HG03025 (cell line): ENCODE measurements at regions not wholly inside any gene's neighbourhood (a gene's known extent, or its start where the extent isn't known, plus 50 kb on each side); places are given as distances from the start of the nearest gene placed in this dataset.

Source experiments
- ATAC-seq: cut with Tn5 transposase; IDR thresholded peaks from one replicate; pipeline ENCODE4 v1.9.1; 2021; ENCODE audit warnings: mild to moderate bottlenecking, moderate library complexity; ENCODE audit not compliant: unreplicated experiment, low FRiP score

DNA sequence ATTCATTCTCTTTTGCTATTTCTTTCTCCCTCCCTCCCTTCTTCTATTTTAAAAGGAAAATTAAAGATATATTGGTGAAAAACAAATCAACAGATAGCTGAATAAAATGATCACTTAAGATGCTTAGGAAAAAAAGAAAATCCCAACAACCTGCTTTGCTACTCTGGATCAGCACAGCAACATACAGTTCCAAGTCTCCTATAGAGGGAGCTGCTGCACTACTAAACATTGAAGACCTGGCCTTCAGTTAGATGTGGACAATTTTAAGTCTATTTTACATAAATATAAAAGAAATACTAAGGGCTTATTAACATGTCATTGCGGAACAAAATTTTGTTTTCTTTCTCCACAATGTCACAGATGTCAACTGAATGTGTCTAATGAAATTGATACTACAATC, 226.4 kb downstream of the MAGEB5 start:
- ATAC-seq = no peak

DNA sequence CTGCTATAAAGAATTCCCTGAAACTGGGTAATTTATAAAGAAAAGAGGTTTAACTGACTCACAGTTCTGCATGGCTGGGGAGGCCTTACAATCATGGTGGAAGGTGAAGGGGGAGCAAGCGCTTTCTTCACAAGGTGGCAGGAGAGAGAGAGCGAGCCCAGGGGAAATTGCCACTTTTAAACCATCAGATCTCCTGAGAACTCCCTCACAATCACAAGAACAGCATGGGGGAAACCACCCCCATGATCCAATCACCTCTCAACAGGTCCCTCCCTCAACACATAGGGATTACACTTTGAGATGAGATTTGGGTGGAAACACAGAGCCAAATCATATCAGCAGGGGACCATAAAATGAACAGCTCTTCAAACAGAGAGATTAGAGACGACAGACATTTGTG, 198.6 kb downstream of the MAGEB5 start:
- ATAC-seq = no peak

DNA sequence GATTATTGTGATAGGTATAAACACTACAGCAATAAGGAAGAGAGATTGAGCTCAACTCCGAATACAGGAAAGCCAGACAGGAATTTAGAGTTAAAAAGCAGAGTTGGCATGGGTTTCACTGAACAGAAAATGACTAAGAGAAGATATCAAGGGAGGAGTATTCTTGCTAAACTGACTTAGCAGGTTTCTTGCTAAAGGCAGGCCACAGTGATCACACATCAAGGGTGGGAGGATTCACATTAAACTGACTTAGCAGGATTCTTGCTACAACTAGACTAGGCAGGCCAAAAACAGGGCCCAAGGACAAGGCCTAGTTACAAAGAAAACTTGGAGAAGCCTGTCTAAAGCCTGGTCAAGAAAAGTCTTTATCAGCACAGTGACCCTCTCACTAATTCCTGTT, 195.1 kb downstream of the MAGEB5 start:
- no peak for ATAC-seq

DNA sequence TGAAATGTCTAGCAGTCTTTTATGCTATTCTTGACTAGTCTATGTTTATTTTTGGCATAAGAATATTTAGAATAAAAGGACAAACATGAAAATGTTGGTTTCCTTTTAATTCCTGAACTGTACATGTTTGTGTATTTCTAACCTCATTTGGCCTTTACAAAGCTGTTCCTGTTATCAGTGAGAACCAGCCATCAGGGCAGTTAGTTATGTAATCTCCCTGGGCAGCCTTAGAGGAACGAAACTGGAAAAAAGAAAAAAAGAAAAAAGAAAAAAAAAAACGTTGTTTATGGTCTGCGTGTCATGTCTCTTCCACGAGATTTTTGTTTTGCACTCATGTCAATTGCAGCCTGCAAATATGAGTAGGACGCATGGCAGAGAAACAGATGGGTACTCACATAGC, 193.7 kb downstream of the MAGEB5 start:
- ATAC-seq = no peak

DNA sequence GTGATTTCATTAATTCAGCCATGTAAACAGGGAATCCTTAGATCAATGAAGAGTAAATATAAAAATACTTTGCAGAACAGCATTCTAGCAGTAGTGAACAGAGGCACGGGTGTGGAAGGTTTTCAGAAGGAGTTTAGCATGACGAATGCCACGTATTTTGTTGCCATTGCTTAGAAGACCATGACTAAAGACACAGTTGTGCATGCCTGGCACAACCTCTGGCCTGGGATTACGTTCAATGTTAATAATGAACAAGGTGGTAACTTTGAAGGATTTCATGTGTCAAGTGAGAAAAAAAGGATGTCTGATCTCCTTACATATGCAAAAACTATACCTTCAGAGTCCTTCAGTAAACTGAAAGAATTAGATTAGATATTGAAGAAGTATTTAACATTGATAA, 171.9 kb downstream of the MAGEB5 start:
- no peak for ATAC-seq

DNA sequence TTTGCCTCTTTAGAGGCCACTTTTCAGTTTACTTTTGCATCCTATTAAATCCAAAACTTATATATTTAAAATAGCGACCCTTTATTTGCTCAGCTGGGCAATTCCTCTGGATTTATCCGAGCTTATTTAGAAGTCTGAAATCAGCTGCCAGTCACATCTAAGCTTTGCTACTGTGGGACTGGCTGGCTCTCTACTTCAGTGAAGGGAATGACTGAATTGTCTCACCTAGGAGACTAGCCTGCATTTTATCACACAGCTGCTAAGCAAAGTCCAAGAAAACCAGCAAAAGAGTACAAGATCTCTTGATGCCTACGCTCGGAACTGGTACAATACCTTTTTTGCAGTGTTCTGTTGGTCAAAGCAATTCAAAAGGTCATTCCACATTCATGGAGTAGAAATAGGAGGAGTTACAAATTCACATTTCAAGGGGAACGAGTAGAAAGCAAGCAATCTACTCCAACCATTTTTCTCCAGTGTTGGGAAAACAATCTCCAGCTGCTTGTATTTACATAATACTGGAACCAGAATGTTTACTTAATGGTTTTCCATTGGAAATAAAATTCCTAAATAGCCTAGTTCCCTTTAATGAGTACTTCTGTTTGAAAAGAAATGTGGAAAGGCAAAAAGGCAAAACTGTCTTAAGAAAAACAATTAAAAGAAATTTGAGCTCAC, 160.2 kb downstream of the MAGEB5 start:
- no peak for ATAC-seq

DNA sequence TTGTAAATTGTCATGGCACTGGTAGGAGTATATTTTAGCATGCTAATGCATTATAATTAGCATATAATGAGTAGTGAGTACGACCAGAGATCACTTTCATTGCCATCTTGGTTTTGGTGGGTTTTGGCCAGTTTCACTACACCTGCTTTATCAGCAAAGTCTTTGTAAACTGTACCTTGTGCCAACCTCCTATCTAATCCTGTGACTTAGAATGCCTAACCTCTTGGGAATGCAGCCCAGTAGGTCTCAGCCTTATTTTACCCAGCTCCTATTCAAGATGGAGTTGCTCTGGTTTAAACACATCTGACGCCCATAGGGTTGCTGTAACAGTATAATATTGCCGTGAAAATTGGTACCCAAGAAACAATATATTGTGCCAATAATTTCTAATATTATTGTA, 159.4 kb downstream of the MAGEB5 start:
- no peak for ATAC-seq

DNA sequence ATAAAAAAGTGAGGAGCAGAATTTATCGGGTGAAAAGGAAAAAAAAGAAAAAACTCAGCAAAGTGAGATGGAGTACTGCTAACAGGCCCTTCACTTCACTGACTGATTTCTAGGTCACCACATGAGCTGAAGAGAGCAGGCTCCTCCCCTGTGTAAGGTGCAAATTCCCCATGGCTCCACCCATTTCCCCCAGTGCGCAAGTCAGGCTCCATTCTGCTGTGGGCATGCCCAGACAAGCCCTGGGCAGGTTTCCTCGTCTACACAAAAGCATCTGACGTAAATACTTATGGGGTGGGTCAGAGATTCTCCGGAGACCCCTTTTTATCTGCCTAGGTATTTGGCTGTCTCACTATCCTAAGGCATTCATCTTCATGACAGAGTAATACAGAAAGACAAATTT, 157.9 kb downstream of the MAGEB5 start:
- ATAC-seq = no peak

DNA sequence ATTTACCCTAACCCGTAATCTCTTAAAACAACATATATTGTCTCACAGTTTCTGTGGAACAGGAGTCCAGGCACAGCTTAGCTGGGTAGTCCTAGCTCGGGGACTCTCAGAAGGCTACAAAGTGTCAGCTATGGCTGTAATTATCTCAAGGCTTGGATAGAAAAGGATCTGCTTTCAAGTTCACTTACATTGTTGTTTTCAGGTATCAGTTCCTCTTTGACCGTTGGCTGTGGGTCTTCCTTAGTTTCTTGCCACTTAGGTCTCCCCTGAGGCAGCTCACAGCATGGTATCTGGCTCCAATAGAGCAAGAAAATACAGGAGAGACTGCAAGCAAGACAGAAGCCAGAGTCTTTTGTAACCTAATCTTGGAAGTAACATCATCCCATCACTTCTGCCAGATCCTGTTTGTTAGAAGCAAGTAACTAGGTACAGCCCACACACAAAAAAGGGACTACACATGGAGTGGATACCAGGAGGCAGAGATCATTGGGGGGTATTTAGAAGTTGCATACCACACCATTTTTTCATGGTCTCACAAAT, 137.0 kb downstream of the MAGEB5 start:
- ATAC-seq = no peak

DNA sequence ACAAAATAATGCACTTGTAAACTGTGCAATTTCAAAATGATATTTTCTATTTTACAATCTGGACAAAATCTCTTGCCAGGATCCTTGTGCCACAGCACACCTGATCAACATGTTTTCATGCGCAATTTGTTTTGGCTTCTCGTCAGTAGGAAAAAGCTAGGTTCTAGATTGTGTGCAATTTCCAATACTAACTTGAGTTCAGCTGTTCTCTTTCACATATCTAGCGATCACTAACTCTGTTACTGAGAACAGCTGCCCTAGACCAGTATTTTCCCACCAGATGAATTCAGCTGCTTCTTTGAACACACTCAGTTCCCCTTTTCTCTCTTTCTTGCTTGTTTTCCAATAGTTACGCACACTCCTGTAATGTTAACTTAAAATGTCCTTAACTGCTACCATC, 131.2 kb downstream of the MAGEB5 start:
- no peak for ATAC-seq

DNA sequence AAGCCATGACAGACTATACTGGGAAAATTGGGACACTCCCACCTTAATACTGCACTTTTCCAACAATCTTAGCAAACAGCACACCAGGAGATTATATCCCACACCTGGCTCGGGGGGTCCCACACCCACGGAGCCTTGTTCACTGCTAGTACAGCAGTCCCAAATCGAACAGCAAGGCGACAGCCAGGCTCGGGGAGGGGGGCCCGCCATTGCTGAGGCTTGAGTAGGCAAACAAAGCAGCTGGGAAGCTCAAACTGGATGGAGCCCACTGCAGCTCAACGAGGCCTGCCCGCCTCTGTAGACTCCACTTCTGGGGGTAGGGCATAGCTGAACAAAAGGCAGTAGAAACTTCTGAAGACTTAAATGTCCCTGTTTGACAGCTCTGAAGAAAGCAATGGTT, 118.3 kb downstream of the MAGEB5 start:
- ATAC-seq = no peak

DNA sequence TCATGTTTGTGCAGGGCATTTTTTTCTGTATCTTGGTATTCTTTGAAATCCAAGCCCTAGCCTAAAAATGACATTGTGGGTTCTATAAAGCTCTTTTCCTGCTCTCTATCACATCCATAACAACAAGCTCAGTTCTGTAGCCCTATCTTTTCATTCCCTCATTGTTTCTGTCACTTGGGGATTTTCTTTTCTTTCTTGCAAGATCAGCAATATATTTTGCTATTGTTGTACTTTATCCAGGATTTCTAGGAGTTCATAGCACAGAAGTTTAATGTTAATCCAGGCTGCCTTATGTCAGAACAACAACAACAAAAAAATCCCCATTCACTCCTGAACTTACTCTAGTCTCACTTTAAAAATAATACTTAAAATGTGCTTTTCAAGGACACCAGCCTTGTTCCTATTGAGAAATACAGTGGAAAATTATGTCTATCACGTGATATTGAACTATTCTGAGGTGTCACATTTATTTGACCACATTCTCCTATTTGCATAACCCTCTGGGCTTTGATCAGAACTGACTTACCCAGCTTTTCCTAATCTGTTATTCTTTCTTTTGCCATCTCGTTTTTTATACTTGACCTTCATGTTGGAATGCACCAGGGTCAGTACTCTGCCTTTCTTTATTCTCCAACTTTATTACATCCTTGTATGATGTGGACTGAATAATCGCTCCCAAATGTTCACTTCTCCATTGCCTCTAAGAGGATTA, 112.8 kb downstream of the MAGEB5 start:
- no peak for ATAC-seq

DNA sequence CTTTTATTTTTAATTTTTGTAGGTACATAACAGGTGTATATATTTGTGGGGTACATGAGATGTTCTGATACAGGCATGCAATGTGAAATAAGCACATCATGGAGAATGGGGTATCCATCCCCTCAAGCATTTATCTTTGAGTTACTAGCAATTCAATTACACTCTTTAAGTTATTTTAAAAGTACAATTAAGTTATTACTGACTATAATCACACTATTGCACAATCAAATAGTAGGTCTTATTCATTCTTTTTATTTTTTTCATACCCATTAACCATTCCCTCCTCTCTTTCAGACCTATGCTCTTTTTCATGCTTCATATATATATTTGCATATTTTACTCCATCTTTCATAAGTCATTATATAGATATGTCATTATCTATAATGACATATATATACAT, 93.3 kb downstream of the MAGEB5 start:
- no peak for ATAC-seq

DNA sequence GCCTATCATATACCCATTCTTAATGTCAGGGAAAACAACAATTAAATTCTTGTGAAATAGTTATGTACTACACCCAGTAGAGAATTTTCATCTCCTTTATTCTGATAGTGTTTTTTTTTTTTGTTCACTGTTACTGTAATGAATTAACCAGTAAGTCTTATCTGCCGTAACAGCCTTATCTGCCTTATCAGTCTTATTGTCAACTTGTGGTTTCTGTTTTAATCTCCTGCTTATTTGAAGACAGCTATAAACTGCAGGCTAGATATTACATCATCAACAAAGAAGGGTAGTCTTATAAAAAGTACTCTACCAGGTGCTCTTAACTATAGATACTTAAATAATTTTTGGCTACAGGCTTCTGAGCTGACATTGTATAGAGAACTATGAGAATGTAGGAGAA, 79.5 kb downstream of the MAGEB5 start:
- ATAC-seq = no peak

DNA sequence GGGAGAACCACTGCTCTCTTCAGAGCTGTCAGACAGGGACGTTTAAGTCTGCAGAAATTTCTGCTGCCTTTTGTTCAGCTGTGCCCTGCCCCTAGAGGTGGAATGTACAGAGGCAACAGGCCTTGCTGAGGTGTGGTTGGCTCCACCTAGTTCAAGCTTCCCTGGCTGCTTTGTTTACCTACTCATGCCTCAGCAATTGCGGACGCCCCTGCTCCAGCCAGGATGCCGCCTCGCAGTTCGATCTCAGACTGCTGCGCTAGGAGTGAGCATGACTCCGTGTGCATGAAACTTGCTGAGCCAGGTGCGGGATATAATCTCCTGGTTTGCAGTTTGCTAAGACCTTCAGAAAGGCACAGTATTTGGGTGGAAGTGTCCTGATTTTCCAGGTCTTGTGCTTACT, 70.9 kb downstream of the MAGEB5 start:
- no peak for ATAC-seq
